Activated CD8-positive, alpha-beta memory T cell treated with anti-CD3 and anti-CD28 coated beads, Interleukin-2, amount 50 U/mL, for 4 hours (primary cell): ENCODE measurements at regions not wholly inside any gene's neighbourhood (a gene's known extent, or its start where the extent isn't known, plus 50 kb on each side); places are given as distances from the start of the nearest gene placed in this dataset.
A peak's percentile ranks its signal among the peaks of the same experiment; 100 is the strongest.

ENCODE experiments used
- DNase-seq: peaks from one replicate; pipeline ENCODE4 v3.0.0-alpha.2; 2020

DNA sequence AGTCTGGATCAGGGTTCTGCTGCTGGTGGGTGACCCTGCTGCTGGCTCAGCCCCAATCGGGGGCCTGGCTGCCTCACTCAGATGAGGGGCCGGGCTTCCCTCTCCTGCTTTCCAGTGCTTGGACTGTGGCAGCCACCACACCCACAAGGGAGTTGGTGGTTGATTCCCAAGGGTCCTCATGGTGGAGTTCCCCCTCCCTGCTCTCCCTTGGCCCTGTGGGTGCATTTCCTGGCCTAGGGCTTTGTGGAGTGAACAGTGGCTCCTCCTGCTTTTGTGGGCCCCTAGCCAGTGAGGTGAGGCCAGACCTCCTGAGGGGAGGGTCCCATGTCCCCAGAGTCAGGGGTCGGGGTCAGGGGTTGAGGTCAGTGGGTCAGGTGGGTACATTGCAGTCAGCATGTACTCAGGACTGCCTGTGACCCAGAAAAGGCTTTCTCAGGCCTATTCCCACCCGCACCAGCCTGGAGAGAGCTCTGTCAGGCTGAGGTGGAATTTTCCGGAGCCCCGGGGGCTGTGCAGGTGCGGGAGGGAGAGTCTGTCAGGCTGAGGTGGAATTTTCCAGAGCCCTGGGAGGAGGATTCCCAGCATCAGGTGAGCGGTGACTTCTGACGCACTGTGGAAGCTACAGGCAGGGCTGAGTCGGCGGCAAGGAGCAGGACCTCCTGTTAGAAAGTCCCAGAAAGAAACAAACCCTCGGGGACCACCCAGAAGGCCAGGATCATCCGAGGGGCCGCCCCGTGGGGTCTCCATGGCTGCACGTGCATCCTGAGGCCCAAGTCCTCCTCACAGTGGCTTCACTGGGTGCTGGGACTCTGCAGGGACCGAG lies 94.4 kb upstream of the INSIG1 start:
- DNase-seq, result no peak

DNA sequence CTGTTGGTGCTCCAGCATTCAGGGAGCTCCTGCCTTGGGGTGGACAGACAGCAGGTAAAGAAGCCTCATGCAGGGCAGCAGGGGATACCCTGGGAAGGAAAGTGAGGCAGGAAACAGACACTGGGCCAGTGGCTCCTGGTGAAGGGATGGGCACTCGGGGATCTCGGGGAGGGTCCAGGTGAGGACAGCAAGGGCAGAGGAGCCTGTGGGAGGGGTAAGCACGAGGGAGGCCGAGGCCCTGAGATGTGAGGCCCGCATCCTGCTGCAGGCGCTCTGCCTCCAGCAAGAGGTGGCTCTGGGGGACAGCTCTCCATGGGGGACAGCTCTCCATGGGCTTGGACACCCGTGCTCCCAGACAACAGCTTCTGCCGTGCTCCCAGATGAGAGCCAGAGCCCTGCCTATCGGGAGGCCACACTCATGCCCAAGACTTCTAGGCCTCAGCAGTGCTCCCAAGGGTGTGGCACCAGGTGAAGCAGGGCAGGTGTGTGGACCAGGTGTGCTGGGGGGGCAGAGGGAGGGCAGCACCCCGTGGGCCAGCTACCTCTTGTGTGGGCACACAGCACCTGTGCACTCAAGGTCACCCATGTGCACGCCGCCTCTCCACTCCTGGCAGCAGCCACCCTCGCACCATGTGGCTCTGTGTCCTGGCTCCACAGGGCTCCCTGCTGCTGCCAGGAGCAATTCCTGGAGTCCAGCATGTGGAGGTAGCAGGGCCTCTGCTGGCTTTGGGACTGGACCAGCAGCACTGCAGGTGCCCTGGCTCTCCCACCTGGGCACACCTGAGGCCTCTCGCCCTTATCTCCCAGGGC lies 93.6 kb upstream of the INSIG1 start:
- no peak for DNase-seq

DNA sequence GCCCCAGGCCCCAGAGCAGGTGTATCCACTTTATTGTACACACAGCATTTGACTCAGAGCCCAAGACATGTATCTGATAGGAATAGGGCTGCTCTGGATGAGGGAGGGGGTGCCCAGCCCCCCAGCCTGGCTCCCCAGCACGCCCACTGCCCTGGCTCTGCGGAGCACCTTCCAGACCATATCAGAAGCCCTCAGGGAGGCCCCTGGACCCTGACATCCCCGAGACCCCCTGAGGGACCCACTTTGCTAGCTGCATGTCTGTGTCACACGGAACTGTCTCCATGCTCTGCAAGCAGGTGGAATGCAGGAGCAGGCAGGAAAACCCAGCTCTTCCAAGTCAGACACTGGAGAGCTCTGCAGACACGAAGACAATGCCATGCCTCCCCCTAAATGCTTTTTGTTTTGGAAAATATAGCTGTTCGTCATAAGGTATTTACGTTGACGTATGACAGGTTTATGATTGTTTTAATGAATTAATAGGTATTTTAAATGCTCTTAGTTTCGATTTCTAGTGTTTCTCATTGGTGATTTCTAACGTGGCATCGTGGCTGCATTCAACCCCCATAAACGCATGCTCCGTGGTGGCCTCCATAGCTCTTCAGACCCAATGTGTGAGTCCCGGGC lies 92.8 kb upstream of the INSIG1 start:
- no peak for DNase-seq

DNA sequence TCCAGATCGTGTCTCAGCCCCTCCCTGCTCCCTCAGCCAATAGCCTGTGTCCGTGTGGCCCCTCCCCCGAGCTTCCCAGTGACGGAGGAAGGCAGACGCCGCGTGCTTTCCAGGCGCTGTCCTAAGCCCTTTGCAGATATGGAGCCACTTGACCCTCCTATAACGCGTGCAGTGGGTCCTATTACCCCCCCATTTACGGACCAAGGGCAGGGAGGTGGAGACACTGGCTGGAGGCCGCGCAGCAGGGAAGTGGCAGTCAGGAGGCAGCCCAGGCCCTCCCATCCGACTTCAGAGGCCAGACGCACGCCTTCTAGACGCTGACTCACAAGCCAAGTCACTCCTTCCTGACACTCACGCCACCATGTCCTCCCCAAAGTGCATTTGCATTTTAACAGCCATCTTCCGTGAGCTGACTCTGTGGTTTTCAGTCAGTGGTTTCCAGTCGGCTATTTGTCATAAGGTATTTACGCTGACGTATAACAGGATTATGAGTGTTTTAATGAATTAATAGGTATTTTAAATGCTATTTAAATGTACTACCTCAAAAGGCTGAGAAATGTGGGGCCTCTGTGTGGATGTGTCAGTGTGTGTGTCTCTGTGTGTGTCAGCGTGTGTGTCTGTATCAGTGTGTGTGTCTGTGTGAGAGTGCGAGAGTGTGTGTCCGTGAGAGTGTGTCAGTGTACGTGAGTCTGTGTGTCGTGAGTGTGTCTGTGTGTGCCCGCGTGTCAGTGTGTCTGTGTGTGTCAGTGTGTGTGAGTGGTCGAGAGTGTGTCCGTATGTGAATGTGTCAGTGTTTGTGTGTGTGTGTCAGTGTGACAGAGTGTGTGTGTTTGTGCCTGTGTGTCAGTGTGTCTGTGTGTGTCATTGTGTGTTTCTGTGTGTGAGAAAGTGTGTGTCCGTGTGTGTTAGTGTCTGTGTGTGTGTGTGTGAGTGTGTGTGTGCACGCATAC lies 92.0 kb upstream of the INSIG1 start:
- DNase-seq, result peak; percentile 79

DNA sequence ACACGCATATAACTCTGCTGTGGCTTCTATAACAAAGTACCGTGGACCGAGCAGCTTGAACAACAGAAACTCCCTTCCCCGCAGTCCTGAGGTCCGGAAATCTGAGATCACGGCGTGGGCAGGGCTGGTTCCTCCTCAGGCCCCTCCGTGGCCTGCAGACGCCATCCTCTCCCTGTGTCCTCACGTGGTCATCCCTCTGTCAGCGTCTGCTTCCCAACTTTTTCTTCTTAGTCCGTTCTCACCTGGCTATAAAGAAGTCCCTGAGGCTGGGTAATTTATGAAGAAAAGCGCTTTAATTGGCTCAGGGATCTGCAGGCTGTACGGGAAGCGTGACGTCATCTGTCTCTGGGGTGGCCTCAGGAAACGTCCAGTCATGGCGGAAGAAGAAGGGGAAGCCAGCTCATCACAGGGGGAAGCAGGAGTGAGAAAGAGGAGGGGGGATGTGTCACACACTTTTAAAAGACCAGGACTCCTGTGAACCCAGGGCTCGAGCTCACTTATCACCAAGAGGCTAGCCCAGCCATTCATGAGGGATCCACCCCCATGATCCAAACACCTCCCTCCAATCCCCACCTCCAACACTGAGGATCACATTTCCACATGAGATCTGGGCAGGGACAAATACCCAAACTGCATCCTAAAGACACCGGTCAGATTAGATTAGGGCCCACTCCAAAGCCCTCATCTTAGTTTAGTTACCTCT lies 91.2 kb upstream of the INSIG1 start:
- peak; percentile 64 for DNase-seq

- DNase-seq, result no peak
Measured at GRCh38 chr7:155207326-155208002, 90.2 kb upstream of the INSIG1 start.

GRCh38 chr7:155208681-155209477 lies 88.8 kb upstream of the INSIG1 start:
- DNase-seq, result no peak

- DNase-seq, result no peak
Measured at GRCh38 chr7:155209478-155210319, 88.0 kb upstream of the INSIG1 start.

- DNase-seq, result no peak
Measured at GRCh38 chr7:155210356-155210755, 87.3 kb upstream of the INSIG1 start.

DNA sequence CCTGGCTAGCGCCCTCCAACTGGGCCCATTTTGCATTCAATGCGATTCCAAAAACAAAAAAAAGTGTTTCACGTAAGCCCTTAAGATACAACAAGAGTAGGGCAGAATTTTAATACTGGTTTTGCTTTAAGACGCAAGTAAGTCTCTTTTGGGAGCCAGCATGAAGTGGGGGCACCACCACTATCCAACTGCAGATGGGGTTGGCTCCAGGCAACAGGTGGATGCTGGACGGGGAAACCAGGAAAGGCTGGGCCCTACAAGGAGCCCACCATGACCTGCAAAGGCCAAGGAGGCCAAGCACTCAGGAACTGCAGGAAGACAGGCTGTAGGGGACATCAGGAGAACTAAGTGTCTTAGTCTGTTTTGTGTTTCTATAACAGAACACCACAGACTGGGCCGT lies 86.5 kb upstream of the INSIG1 start:
- no peak for DNase-seq

DNA sequence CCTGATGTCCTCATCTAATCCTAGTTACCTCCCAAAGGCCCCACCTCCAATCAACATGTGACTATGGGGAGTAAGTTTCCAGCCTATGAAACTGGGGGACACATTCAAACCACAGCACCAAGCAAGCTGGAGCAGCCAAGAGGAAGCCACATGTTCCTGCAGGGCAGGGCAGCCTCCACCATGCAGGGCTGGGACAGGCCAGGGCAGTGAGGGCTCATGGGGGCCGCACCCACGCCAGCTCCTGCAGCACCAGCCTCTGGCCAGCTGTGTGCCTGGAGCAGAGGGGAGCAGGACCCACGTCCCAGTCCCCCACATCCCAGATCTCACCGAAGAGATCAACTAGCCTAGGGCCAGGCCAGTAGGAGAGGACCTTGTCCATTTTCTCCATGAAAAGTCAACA lies 85.9 kb upstream of the INSIG1 start:
- DNase-seq, result no peak

DNA sequence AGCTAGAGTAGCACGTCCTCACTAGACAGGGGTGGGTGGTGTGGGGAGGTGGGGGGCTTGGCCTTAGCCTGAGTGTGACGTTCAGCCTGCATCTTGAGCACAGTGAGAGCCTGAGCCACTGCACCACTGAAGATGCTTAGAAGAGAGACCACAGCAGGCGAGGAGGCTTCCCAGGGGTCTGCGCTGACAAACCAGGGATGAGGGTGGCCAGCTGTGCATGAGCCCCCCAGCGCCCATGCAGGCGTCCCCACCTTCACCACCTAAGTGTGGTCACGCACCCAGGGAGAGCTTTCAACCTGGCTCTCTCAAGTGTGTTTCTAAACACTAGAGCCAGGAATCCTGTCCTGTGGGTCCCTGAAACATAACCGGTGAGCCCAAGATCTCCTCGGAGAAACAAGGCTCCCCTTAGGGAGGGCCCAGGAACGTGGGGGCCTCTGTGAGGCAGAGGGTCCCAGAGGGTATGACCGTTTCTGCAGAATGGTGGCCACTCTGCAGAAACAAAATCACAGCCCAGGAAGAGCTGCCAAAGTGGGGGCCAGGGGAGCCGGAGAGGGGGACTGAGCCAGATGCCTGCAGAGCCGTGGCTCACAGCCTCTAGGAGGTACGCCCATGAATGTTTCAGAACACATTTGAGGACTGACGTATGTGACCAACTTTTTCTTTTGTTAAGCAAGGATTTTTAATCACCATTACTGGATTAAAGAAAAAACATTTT lies 85.2 kb upstream of the INSIG1 start:
- no peak for DNase-seq

DNA sequence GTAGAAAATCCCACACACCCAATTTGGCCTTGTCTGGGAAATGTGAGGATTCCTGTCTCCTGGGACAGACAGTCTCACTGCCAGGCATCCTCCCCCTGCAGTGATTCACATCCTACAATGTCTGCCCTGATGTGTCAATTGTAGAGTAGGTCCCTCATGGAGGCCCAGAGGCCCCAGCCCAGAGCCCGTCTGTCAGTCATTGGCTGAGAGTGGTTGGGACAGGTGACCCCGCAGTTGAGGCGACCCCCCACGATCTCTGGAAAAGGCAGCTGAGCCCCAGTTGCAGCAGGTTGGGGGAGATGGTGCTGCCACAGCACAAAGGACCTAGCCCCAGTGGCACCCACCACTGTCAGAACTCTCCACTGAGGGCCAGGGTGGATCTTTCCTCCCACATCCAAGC lies 84.3 kb upstream of the INSIG1 start:
- DNase-seq, result no peak

DNA sequence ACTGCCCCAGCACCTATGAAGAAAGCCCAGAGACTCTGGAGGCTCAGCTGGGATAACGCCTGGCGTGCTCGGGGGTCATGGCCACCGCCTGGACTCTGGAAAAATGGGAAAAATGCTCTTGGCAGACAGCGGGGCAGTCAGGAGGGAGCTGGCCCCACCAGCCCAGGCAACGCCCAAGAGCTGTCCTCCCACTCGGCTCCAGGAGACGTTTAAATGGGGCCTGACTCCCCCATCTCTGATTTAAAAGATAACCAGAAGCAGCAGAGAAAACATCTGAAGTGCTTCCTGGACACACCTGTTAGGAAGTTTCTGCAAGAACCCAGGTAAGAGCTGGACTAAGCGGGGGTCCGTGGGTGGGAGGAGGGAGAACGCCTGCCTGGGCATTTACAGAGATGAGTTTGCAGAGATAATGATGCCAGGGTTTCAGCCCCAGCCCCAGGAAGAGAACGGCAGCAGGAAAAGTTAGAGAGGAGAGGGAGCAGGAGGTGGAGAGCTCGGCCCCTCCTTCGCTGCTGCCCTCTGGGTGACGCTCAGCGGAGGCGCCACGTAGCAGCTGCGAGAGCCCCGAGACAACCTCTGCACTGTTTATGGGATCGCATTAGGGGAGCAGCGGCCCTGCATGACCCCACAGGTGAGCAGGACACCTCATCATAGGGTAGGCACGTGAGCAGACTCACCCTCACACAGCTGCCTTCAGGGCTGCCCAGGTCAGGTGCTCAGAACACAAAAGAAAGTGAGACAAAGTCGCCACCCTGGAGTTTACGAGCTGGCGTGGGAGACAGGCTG lies 83.5 kb upstream of the INSIG1 start:
- no peak for DNase-seq

DNA sequence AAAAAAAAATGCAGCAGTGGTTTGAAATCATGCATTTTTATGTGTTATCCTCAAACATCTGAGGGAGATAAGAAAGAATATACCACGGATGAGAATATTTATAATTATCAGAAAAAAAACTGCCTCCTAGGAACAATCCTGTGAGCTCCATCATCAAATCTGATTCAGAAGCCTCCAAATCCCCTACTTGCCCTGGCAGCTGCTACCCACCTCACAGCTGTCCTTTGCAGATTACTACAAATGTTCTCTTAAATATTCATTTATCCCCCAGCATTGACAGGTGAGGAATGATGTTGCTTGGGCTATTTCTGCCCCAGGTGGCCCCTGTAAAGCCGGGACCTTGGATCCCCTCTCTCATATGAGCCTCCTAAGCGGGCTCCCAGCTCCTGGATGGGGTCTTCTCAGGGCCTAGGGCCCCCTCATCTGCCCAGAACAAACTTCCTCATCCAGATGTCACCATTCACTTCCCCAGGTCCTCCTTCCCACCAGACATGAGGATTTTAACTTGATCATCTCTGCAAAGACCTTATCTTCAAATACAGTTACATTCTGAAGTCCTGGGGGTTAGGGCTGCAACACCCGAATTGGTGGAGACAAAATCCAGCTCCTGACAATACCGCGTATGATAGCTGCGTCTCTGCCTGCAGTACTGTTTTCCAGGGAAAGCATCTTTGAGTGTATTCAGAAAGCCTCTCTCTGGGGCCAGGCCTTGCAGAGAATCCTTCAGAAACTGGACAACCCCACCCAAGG lies 81.9 kb upstream of the INSIG1 start:
- no peak for DNase-seq

GRCh38 chr7:155216475-155217272 lies 81.0 kb upstream of the INSIG1 start:
- DNase-seq, result no peak
